ENCODE measurements at regions not wholly inside any gene's neighbourhood (a gene's known extent, or its start where the extent isn't known, plus 50 kb on each side); places are given as distances from the start of the nearest gene placed in this dataset.

- no peak for ATAC-seq
- TF ChIP-seq BACH2 (CRISPR knock-in tag; IDR thresholded peaks at IDR 0.05; ENCODE audit: borderline replicate concordance) = no peak
- no peak for TF ChIP-seq PATZ1 (CRISPR knock-in tag; IDR thresholded peaks at IDR 0.05; ENCODE audit: borderline replicate concordance)
- TF ChIP-seq TOX (CRISPR knock-in tag; IDR thresholded peaks at IDR 0.05; ENCODE audit: borderline replicate concordance) = no peak
- TF ChIP-seq OSR1 (CRISPR knock-in tag; IDR thresholded peaks at IDR 0.05) = no peak
These were observed 85.8 kb upstream of the RTL6 start for GRCh38 chr22:44583854-44584253.

GRCh38 chr22:44583061-44583760, 85.2 kb upstream of the RTL6 start:
- ATAC-seq = no peak
- no peak for TF ChIP-seq ZNF8 (CRISPR knock-in tag; IDR thresholded peaks at IDR 0.05)

GRCh38 chr22:44582016-44582415, 84.0 kb upstream of the RTL6 start:
- no peak for ATAC-seq
- no peak for TF ChIP-seq TSHZ2 (CRISPR knock-in tag; IDR thresholded peaks at IDR 0.05)
- no peak for TF ChIP-seq CSRNP3 (CRISPR knock-in tag; IDR thresholded peaks at IDR 0.05)
- no peak for TF ChIP-seq OSR1 (CRISPR knock-in tag; IDR thresholded peaks at IDR 0.05)
- TF ChIP-seq TCF4 (CRISPR knock-in tag; IDR thresholded peaks at IDR 0.05; ENCODE audit: borderline replicate concordance) = no peak

- ATAC-seq = no peak
- no peak for TF ChIP-seq TSHZ2 (CRISPR knock-in tag; IDR thresholded peaks at IDR 0.05)
- TF ChIP-seq ZNF565 (CRISPR knock-in tag; conservative IDR thresholded peaks at IDR 0.05; ENCODE audit: low read depth) = no peak
- no peak for TF ChIP-seq ARNTL (CRISPR knock-in tag; IDR thresholded peaks at IDR 0.05; ENCODE audit: borderline replicate concordance, low read depth)
- TF ChIP-seq ZFP30 (CRISPR knock-in tag; IDR thresholded peaks at IDR 0.05) = no peak
- TF ChIP-seq CSDC2 (CRISPR knock-in tag; IDR thresholded peaks at IDR 0.05) = no peak
- no peak for TF ChIP-seq SNAI2 (CRISPR knock-in tag; IDR thresholded peaks at IDR 0.05)
- no peak for TF ChIP-seq ZFP3 (CRISPR knock-in tag; IDR thresholded peaks at IDR 0.05)
- TF ChIP-seq OSR1 (CRISPR knock-in tag; IDR thresholded peaks at IDR 0.05) = no peak
- no peak for TF ChIP-seq CSRNP3 (CRISPR knock-in tag; IDR thresholded peaks at IDR 0.05)
- TF ChIP-seq ISL1 (CRISPR knock-in tag; IDR thresholded peaks at IDR 0.05) = no peak
- TF ChIP-seq ZNF70 (CRISPR knock-in tag; IDR thresholded peaks at IDR 0.05) = no peak
- no peak for TF ChIP-seq ZC3H10 (CRISPR knock-in tag; IDR thresholded peaks at IDR 0.05)
- no peak for TF ChIP-seq TOX (CRISPR knock-in tag; IDR thresholded peaks at IDR 0.05; ENCODE audit: borderline replicate concordance)
- no peak for TF ChIP-seq GLIS3 (CRISPR knock-in tag; IDR thresholded peaks at IDR 0.05)
- TF ChIP-seq PPARA (CRISPR knock-in tag; IDR thresholded peaks at IDR 0.05; ENCODE audit: borderline replicate concordance) = no peak
- TF ChIP-seq POU6F1 (CRISPR knock-in tag; IDR thresholded peaks at IDR 0.05; ENCODE audit: borderline replicate concordance, low read depth) = no peak
- no peak for TF ChIP-seq RARB (CRISPR knock-in tag; IDR thresholded peaks at IDR 0.05)
- TF ChIP-seq ZNF8 (CRISPR knock-in tag; IDR thresholded peaks at IDR 0.05) = no peak
These were observed 83.0 kb upstream of the RTL6 start for GRCh38 chr22:44581096-44581435.
